Gastroesophageal sphincter (tissue), 3 donors: ENCODE measurements at regions not wholly inside any gene's neighbourhood (a gene's known extent, or its start where the extent isn't known, plus 50 kb on each side); places are given as distances from the start of the nearest gene placed in this dataset.

Experiments
- CTCF ChIP-seq, 4 experiments: fragments of 200-600 bp in 2 of 4; fragments of 450-650 bp in 2 of 4; sonication (generic) in 1 of 4; IDR thresholded peaks; one replicate each; pipeline ENCODE4 v1.5.1; 2017 to 2019; ENCODE audit warnings: antibody characterized with exemption in 4 of 4, mild to moderate bottlenecking in 2 of 4, moderate library complexity in 2 of 4
- POLR2A ChIP-seq, 2 donors: fragments of 450-650 bp; IDR thresholded peaks; one replicate each; pipeline ENCODE4 v1.6.1; 2017; ENCODE audit warnings: antibody characterized with exemption in 2 of 2, mild to moderate bottlenecking in 2 of 2, moderate library complexity in 1 of 2
- POLR2AphosphoS5 ChIP-seq: sonication (generic); formaldehyde crosslinking; IDR thresholded peaks from one replicate; pipeline ENCODE4 v1.6.1; 2017; ENCODE audit warnings: antibody characterized with exemption

DNA sequence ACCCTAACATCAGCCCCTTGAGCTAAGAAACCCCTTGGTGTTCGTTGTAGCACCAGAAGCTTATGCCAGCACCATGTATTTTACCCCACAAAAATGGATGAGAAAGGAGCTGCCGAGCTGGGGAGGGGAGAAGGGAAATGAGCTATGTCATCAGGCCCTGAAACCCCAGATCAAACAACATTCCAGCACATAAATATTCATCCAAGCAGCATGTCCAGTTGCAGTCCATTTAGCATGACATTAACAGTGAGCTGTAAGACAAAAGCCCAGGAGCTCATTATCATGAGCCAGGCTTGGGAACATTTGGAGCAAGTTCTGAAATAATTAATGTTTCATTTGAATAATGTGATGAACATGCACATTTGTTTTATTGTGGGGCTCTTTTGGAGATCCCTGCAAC is 630.1 kb upstream of the TMEM132C start:
- TF ChIP-seq CTCF (IDR thresholded peaks at IDR 0.05) (no peak), POLR2AphosphoS5 (no peak), POLR2A (IDR thresholded peaks at IDR 0.05) (no peak)
